ENCODE measurements at regions not wholly inside any gene's neighbourhood (a gene's known extent, or its start where the extent isn't known, plus 50 kb on each side); places are given as distances from the start of the nearest gene placed in this dataset.

DNA sequence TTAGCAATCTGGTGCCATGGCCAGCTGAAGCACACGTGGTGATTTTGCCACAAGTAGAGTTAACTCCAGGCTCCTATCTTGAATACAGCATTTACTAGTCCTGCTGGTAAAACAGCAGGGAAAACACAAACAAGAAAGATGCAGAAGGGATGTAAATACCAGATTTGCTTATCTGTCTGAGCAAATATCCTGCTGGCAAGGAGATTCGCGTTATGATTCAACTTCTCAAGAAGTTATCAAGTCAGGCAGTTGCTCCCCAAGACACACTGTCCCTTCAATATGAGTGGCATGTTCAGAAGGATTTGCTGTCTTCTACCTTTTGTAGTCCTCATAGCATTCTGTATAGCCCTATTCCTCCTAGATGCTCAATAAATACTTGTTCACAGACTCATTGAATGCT is 171.2 kb upstream of the EGLN3 start:
- Histone ChIP-seq H3K27me3 (no peaks in the 10 kb centered on the region), H3K9me3 (no peaks in the 10 kb centered on the region), H3K27ac (no peak overlapping the region), H3K4me3 (no peak overlapping the region), H3K36me3 (no peaks in the 10 kb centered on the region), H3K4me1 (no peaks in the 10 kb centered on the region)
- DNase-seq (ENCODE audit: low spot score) = no peak
- TF ChIP-seq, protein P1, sequence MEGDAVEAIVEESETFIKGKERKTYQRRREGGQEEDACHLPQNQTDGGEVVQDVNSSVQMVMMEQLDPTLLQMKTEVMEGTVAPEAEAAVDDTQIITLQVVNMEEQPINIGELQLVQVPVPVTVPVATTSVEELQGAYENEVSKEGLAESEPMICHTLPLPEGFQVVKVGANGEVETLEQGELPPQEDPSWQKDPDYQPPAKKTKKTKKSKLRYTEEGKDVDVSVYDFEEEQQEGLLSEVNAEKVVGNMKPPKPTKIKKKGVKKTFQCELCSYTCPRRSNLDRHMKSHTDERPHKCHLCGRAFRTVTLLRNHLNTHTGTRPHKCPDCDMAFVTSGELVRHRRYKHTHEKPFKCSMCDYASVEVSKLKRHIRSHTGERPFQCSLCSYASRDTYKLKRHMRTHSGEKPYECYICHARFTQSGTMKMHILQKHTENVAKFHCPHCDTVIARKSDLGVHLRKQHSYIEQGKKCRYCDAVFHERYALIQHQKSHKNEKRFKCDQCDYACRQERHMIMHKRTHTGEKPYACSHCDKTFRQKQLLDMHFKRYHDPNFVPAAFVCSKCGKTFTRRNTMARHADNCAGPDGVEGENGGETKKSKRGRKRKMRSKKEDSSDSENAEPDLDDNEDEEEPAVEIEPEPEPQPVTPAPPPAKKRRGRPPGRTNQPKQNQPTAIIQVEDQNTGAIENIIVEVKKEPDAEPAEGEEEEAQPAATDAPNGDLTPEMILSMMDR (IDR thresholded peaks at IDR 0.05) = no peak

- Histone ChIP-seq H3K27ac (peak overlapping the region in 1 of 2 donors; percentile 61), H3K4me3 (no peak overlapping the region), H3K4me1 (no peaks in the 10 kb centered on the region), H3K36me3 (no peaks in the 10 kb centered on the region), H3K27me3 (no peaks in the 10 kb centered on the region), H3K9me3 (peaks cover 0 to 6% of the 10 kb centered on the region in 2 donors)
- no peak for DNase-seq (ENCODE audit: low spot score)
- TF ChIP-seq, protein P1 (IDR thresholded peaks at IDR 0.05) = no peak
These were observed 169.5 kb upstream of the EGLN3 start for GRCh38 chr14:34120185-34120977.

- H3K27ac ChIP-seq = peak overlapping the region in 1 of 2 donors; percentile 65
- no peaks in the 10 kb centered on the region for H3K27me3 ChIP-seq
- no peak for DNase-seq (ENCODE audit: low spot score)
- no peak overlapping the region for H3K4me3 ChIP-seq
- H3K36me3 ChIP-seq = no peaks in the 10 kb centered on the region
- H3K4me1 ChIP-seq = no peaks in the 10 kb centered on the region
- H3K9me3 ChIP-seq = peaks cover 0 to 6% of the 10 kb centered on the region in 2 donors
- TF ChIP-seq, protein P1 (IDR thresholded peaks at IDR 0.05) = no peak
These were observed 168.4 kb upstream of the EGLN3 start for GRCh38 chr14:34119107-34119858.

- TF ChIP-seq, protein P1 (IDR thresholded peaks at IDR 0.05) = no peak
- Histone ChIP-seq H3K36me3 (no peaks in the 10 kb centered on the region), H3K4me1 (peaks cover 0 to 5% of the 10 kb centered on the region in 2 donors), H3K27me3 (no peaks in the 10 kb centered on the region), H3K4me3 (no peak overlapping the region), H3K9me3 (peaks cover 0 to 6% of the 10 kb centered on the region in 2 donors), H3K27ac (no peak overlapping the region)
- DNase-seq (ENCODE audit: low spot score) = no peak
These were observed 163.1 kb upstream of the EGLN3 start for GRCh38 chr14:34113991-34114390.

DNA sequence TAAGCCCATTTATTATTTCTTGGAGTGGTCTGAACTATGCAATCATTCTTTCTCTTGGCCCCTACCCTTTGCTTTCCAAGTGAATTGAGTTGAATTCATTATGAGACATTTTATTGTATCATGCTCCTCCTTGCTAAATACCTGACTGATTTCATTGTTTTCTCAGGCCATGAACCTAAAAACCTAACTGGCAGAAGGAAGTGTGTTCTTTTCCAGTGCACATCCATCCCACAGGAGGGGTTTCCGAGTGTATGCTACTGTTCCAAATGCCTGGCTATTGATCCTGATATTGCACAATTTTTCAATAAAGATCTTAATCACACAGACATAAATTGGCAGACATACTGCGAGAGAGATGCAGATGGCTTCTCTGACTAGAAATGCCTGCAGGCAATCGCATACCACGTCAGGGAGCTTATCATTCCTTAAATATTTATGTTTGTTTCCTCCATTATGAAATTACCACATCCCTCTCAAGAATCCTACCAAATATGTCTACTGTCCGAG is 162.2 kb upstream of the EGLN3 start:
- no peak overlapping the region for H3K27ac ChIP-seq
- H3K4me3 ChIP-seq = no peak overlapping the region
- DNase-seq (ENCODE audit: low spot score) = no peak
- TF ChIP-seq, protein P1 (IDR thresholded peaks at IDR 0.05) = no peak
- no peaks in the 10 kb centered on the region for H3K27me3 ChIP-seq
- no peaks in the 10 kb centered on the region for H3K36me3 ChIP-seq
- H3K9me3 ChIP-seq = peaks cover 0 to 6% of the 10 kb centered on the region in 2 donors
- peaks cover 0 to 5% of the 10 kb centered on the region in 2 donors for H3K4me1 ChIP-seq
